HCT116 (cell line): ENCODE measurements at regions not wholly inside any gene's neighbourhood (a gene's known extent, or its start where the extent isn't known, plus 50 kb on each side); places are given as distances from the start of the nearest gene placed in this dataset.

Source experiments
- CEBPB ChIP-seq: IDR thresholded peaks from 2 replicates; pipeline ENCODE4 v1.6.1; 2012; ENCODE audit warnings: low read depth
- CTCF ChIP-seq, 3 experiments: fragments of 200-600 bp in 1 of 3; sonication (generic) in 1 of 3; IDR thresholded peaks in 2 of 3; conservative IDR thresholded peaks in 1 of 3; 2 replicates each; pipeline ENCODE4 v1.5.1; 2012 to 2017; ENCODE audit warnings: low read depth in 2 of 3, low read length in 2 of 3, antibody characterized with exemption in 1 of 3, borderline replicate concordance in 1 of 3, control low read depth in 1 of 3, mild to moderate bottlenecking in 1 of 3, mixed read lengths in 1 of 3, mixed run types in 1 of 3, moderate library complexity in 1 of 3; ENCODE audit not compliant: insufficient read depth in 1 of 3
- EGR1 ChIP-seq: IDR thresholded peaks from 2 replicates; pipeline ENCODE4 v1.6.1; 2012; ENCODE audit warnings: low read depth
- ELF1 ChIP-seq: IDR thresholded peaks from 2 replicates; pipeline ENCODE4 v1.6.1; 2012; ENCODE audit warnings: low read depth, borderline replicate concordance
- EZH2 ChIP-seq: fragments of 200-600 bp; sonication (generic); IDR thresholded peaks from 2 replicates; pipeline ENCODE4 v1.6.1; 2017; ENCODE audit warnings: antibody characterized with exemption, mixed run types
- EZH2phosphoT487 ChIP-seq: fragments of 200-600 bp; IDR thresholded peaks from 2 replicates; pipeline ENCODE4 v1.6.1; 2018; ENCODE audit warnings: antibody characterized with exemption, borderline replicate concordance
- FOSL1 ChIP-seq: IDR thresholded peaks from 2 replicates; pipeline ENCODE4 v1.6.1; 2012; ENCODE audit warnings: low read depth
- POLR2A ChIP-seq: IDR thresholded peaks from 2 replicates; pipeline ENCODE4 v1.7.0; 2011; ENCODE audit warnings: borderline replicate concordance; ENCODE audit not compliant: insufficient read depth, insufficient read length; ENCODE audit errors: extremely low read depth
- RAD21 ChIP-seq: IDR thresholded peaks from 2 replicates; pipeline ENCODE4 v1.6.1; 2012; ENCODE audit warnings: low read depth, mild to moderate bottlenecking
- TCF7L2 ChIP-seq: IDR thresholded peaks from 2 replicates; pipeline ENCODE4 v1.7.0; 2011; ENCODE audit warnings: borderline replicate concordance, inconsistent platforms; ENCODE audit not compliant: insufficient read depth, insufficient read length; ENCODE audit errors: extremely low read depth
- TF ChIP-seq, protein P1 (sequence below): IDR thresholded peaks from 2 replicates; pipeline ENCODE4 v1.6.1; 2011; ENCODE audit warnings: mild to moderate bottlenecking, low read length, moderate library complexity; ENCODE audit not compliant: insufficient replicate concordance; ENCODE audit errors: extremely low read depth
- TF ChIP-seq, protein P2 (sequence below): IDR thresholded peaks from 2 replicates; pipeline ENCODE4 v1.6.1; 2012

GRCh38 chr11:128165572-128165971 lies 421.8 kb downstream of the ETS1 start:
- TF ChIP-seq CEBPB (no peak), CTCF (IDR thresholded peaks at IDR 0.05 in 2 of 3, conservative IDR thresholded peaks at IDR 0.05 in 1 of 3; ENCODE audit: borderline replicate concordance in 1 of 3, insufficient read depth in 1 of 3, low read depth in 2 of 3, low read length in 2 of 3) (no peak), RAD21 (no peak), POLR2A (no peak), EGR1 (no peak), ELF1 (no peak), FOSL1 (no peak), EZH2 (no peak), EZH2phosphoT487 (no peak), TCF7L2 (no peak)
- TF ChIP-seq, protein P1, sequence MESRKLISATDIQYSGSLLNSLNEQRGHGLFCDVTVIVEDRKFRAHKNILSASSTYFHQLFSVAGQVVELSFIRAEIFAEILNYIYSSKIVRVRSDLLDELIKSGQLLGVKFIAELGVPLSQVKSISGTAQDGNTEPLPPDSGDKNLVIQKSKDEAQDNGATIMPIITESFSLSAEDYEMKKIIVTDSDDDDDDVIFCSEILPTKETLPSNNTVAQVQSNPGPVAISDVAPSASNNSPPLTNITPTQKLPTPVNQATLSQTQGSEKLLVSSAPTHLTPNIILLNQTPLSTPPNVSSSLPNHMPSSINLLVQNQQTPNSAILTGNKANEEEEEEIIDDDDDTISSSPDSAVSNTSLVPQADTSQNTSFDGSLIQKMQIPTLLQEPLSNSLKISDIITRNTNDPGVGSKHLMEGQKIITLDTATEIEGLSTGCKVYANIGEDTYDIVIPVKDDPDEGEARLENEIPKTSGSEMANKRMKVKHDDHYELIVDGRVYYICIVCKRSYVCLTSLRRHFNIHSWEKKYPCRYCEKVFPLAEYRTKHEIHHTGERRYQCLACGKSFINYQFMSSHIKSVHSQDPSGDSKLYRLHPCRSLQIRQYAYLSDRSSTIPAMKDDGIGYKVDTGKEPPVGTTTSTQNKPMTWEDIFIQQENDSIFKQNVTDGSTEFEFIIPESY: no peak
- TF ChIP-seq, protein P2, sequence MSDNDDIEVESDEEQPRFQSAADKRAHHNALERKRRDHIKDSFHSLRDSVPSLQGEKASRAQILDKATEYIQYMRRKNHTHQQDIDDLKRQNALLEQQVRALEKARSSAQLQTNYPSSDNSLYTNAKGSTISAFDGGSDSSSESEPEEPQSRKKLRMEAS: no peak
